ENCODE measurements at regions not wholly inside any gene's neighbourhood (a gene's known extent, or its start where the extent isn't known, plus 50 kb on each side); places are given as distances from the start of the nearest gene placed in this dataset.

DNA sequence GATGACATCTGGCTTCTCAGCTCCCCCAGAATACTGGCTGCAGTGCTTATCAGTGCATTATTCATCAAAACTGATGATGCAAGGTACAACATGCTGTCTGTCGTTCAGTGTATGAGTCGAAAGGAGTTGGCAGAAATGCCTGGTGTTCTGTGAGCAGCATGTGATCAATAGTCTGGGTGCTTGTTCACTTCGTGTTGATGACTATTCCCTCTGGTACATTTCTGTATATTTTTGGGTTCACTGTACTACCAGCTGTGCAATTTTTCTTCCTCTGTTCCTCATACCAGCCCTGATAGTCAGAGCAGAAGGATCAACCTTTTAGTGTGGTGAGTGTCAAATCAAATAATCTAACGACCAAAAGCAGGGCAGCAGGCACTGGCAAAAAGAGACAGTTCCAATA lies 59.0 kb upstream of the KLHL14 start:
- TF ChIP-seq, protein P1, sequence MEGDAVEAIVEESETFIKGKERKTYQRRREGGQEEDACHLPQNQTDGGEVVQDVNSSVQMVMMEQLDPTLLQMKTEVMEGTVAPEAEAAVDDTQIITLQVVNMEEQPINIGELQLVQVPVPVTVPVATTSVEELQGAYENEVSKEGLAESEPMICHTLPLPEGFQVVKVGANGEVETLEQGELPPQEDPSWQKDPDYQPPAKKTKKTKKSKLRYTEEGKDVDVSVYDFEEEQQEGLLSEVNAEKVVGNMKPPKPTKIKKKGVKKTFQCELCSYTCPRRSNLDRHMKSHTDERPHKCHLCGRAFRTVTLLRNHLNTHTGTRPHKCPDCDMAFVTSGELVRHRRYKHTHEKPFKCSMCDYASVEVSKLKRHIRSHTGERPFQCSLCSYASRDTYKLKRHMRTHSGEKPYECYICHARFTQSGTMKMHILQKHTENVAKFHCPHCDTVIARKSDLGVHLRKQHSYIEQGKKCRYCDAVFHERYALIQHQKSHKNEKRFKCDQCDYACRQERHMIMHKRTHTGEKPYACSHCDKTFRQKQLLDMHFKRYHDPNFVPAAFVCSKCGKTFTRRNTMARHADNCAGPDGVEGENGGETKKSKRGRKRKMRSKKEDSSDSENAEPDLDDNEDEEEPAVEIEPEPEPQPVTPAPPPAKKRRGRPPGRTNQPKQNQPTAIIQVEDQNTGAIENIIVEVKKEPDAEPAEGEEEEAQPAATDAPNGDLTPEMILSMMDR (IDR thresholded peaks at IDR 0.05; ENCODE audit: low read depth, low read length) = no peak
- TF ChIP-seq EZH2phosphoT487 (IDR thresholded peaks at IDR 0.05; ENCODE audit: low read depth) = no peak

Measured in OCI-LY3 (cell line).